ENCODE measurements at regions not wholly inside any gene's neighbourhood (a gene's known extent, or its start where the extent isn't known, plus 50 kb on each side); places are given as distances from the start of the nearest gene placed in this dataset.

DNA sequence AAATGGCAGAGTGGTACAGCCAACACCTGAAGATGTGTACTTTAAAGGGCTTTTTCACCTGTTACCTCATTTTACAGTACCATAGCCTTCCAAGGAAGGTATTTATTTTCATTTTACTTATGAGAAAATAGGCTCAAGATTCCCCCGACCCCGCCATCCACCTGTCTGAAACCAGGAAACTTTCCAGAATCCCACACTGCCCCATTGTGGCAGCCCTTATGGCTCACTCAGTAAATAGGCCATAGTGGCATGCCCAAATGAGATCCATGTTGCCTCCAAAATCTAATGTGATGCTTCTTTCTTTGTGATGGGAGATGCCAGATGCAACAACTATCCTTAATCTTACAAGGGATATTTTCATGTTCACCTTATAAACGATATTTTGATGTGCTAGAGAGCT, 97.8 kb downstream of the EBNA1BP2 start:
- no peak overlapping the region for H3K9ac ChIP-seq (ENCODE audit: insufficient read depth, low read length, poor library complexity, severe bottlenecking)
- no peak overlapping the region for H3K4me2 ChIP-seq (replicated peaks; ENCODE audit: extremely low read depth, low read length, poor library complexity, severe bottlenecking)
- no peak overlapping the region for H3K4me3 ChIP-seq (replicated peaks in 1 of 3; ENCODE audit: low read depth in 2 of 3, low read length in 3 of 3)
- peaks cover 11 to 14% of the 10 kb centered on the region in 2 donors for H3K4me1 ChIP-seq (ENCODE audit: control insufficient read depth in 1 of 2, insufficient read depth in 2 of 2, low read length in 2 of 2)
- no peaks in the 10 kb centered on the region for H3K36me3 ChIP-seq (replicated peaks in 1 of 2; ENCODE audit: control insufficient read depth in 1 of 2, insufficient read depth in 2 of 2, low read length in 2 of 2)
- Mint-ChIP-seq H3K4me3 (no peak overlapping the region), H3K27ac (peak overlapping the region in 1 of 7 donors; percentile 3), H3K36me3 (no peaks in the 10 kb centered on the region), H3K4me1 (peaks cover 23% of the 10 kb centered on the region), H3K27me3 (ENCODE audit: low read depth in 3 of 3) (peaks cover 5 to 6% (median 6%) of the 10 kb centered on the region in 3 donors), H3K9me3 (no peaks in the 10 kb centered on the region)
- intact Hi-C loops (cut with micrococcal nuclease): loop anchor here (2.0 to 5.0 kb wide), 2 partner anchors 161 to 297 kb away; no protein-coding TSS in a partner anchor
- WGBS (ENCODE audit: insufficient coverage): no CpG with 5 or more reads among the region's 3 CpGs
- no peak overlapping the region for H2AFZ ChIP-seq (ENCODE audit: insufficient read depth, low read depth, low read length, poor library complexity, severe bottlenecking)
- no peaks in the 10 kb centered on the region for H3K27me3 ChIP-seq (ENCODE audit: control insufficient read depth in 2 of 2, insufficient read depth in 2 of 2, low read length in 2 of 2)
- H4K20me1 ChIP-seq (ENCODE audit: insufficient read depth, low read length): no peaks in the 10 kb centered on the region
- DNase-seq: no peak
- no peaks in the 10 kb centered on the region for H3K79me2 ChIP-seq (ENCODE audit: insufficient read depth, low read length)
- TF ChIP-seq, protein P1, sequence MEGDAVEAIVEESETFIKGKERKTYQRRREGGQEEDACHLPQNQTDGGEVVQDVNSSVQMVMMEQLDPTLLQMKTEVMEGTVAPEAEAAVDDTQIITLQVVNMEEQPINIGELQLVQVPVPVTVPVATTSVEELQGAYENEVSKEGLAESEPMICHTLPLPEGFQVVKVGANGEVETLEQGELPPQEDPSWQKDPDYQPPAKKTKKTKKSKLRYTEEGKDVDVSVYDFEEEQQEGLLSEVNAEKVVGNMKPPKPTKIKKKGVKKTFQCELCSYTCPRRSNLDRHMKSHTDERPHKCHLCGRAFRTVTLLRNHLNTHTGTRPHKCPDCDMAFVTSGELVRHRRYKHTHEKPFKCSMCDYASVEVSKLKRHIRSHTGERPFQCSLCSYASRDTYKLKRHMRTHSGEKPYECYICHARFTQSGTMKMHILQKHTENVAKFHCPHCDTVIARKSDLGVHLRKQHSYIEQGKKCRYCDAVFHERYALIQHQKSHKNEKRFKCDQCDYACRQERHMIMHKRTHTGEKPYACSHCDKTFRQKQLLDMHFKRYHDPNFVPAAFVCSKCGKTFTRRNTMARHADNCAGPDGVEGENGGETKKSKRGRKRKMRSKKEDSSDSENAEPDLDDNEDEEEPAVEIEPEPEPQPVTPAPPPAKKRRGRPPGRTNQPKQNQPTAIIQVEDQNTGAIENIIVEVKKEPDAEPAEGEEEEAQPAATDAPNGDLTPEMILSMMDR (IDR thresholded peaks at IDR 0.05): no peak
- H3K9me3 ChIP-seq (replicated peaks in 1 of 2; ENCODE audit: control insufficient read depth in 1 of 2, insufficient read depth in 1 of 2, low read length in 2 of 2): no peaks in the 10 kb centered on the region
- no peak overlapping the region for H3K27ac ChIP-seq (ENCODE audit: low read depth in 1 of 2, low read length in 2 of 2)

DNA sequence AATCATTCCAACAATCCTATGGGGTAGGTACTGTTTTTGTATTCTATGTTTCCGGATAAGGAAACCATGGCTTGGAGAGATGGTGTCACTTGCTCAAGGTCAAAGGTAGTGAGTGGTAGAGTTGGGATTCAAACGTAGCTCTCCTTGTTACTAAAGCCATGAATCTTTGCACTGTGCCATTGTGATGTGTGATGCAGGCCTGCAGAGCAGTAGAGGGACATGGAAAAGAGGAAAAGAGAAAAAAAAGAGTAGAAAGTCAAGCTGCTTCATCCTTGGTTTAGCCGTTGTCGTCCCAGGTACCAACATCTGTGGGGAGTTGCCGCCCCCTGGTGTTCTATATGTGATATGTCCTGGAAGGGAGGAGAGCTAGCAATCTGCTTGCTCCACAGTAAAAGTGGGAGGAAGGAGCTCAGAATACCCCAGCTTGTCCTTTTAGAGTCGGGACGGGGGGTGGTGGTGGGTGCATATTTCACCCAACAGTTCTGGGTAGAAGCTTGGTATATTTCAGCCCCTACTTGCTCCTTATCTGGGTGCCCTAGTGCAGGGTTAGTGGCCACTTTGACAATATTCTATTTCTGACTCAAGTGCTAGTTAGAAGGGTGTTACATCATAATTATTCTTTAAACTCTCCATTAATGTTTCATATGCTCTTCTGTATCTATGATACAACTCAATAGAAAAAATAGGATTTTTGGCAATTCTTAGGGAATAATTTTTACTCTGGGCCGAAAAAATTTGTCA, 98.4 kb downstream of the EBNA1BP2 start:
- Histone ChIP-seq H3K36me3 (replicated peaks in 1 of 2; ENCODE audit: control insufficient read depth in 1 of 2, insufficient read depth in 2 of 2, low read length in 2 of 2) (no peaks in the 10 kb centered on the region), H2AFZ (ENCODE audit: insufficient read depth, low read depth, low read length, poor library complexity, severe bottlenecking) (no peak overlapping the region), H3K4me3 (replicated peaks in 1 of 3; ENCODE audit: low read depth in 2 of 3, low read length in 3 of 3) (no peak overlapping the region), H4K20me1 (ENCODE audit: insufficient read depth, low read length) (no peaks in the 10 kb centered on the region), H3K4me2 (replicated peaks; ENCODE audit: extremely low read depth, low read length, poor library complexity, severe bottlenecking) (no peak overlapping the region), H3K9me3 (replicated peaks in 1 of 2; ENCODE audit: control insufficient read depth in 1 of 2, insufficient read depth in 1 of 2, low read length in 2 of 2) (no peaks in the 10 kb centered on the region), H3K27me3 (ENCODE audit: control insufficient read depth in 2 of 2, insufficient read depth in 2 of 2, low read length in 2 of 2) (peaks cover 0 to 5% of the 10 kb centered on the region in 2 donors), H3K9ac (ENCODE audit: insufficient read depth, low read length, poor library complexity, severe bottlenecking) (no peak overlapping the region), H3K79me2 (ENCODE audit: insufficient read depth, low read length) (no peaks in the 10 kb centered on the region), H3K4me1 (ENCODE audit: control insufficient read depth in 1 of 2, insufficient read depth in 2 of 2, low read length in 2 of 2) (peaks cover 11 to 14% of the 10 kb centered on the region in 2 donors), H3K27ac (ENCODE audit: low read depth in 1 of 2, low read length in 2 of 2) (no peak overlapping the region)
- peaks cover 23% of the 10 kb centered on the region for H3K4me1 Mint-ChIP-seq
- 22% methylated on average over 7 of the region's 8 CpGs for WGBS (ENCODE audit: insufficient coverage)
- H3K4me3 Mint-ChIP-seq: no peak overlapping the region
- H3K27me3 Mint-ChIP-seq (ENCODE audit: low read depth in 3 of 3): peaks cover 9 to 11% (median 10%) of the 10 kb centered on the region in 3 donors
- H3K9me3 Mint-ChIP-seq: no peaks in the 10 kb centered on the region
- DNase-seq: peak; percentile 57 to 75 (median 71)
- TF ChIP-seq, protein P1 (IDR thresholded peaks at IDR 0.05): peak; percentile 90
- H3K27ac Mint-ChIP-seq: no peak overlapping the region
- H3K36me3 Mint-ChIP-seq: no peaks in the 10 kb centered on the region
- intact Hi-C loops (cut with micrococcal nuclease): loop anchor here (1.0 to 5.0 kb wide), 3 partner anchors 160 to 296 kb away; no protein-coding TSS in a partner anchor

Measured in CD14-positive monocyte (primary cell).